MM.1S (cell line): ENCODE measurements at regions not wholly inside any gene's neighbourhood (a gene's known extent, or its start where the extent isn't known, plus 50 kb on each side); places are given as distances from the start of the nearest gene placed in this dataset.

ENCODE experiments used
- DNase-seq: peaks from one replicate; pipeline ENCODE4 v3.0.0-alpha.2; 2015
- H2AFZ ChIP-seq: fragments of 300-600 bp; sonication (generic); 2 replicates; pipeline ENCODE4 v1.6.0; 2016; ENCODE audit warnings: antibody characterized with exemption, low read length
- H3F3A ChIP-seq: fragments of 300-600 bp; sonication (generic); 2 replicates; pipeline ENCODE4 v1.6.1; 2016; ENCODE audit warnings: mild to moderate bottlenecking, antibody characterized with exemption, low read length, moderate library complexity, mixed read lengths; ENCODE audit not compliant: insufficient read depth
- H3K27ac ChIP-seq: fragments of 300-600 bp; sonication (generic); 2 replicates; pipeline ENCODE4 v1.5.1; 2016; ENCODE audit warnings: mild to moderate bottlenecking, low read length
- H3K27me3 ChIP-seq: fragments of 300-600 bp; sonication (generic); replicated peaks from 2 replicates; pipeline ENCODE4 v1.6.0; 2016; ENCODE audit warnings: low read length; ENCODE audit not compliant: insufficient read depth
- H3K36me3 ChIP-seq: fragments of 300-600 bp; sonication (generic); replicated peaks from 2 replicates; pipeline ENCODE4 v1.6.1; 2016; ENCODE audit warnings: mild to moderate bottlenecking, low read length, mixed read lengths; ENCODE audit not compliant: insufficient read depth
- H3K4me1 ChIP-seq: fragments of 300-600 bp; sonication (generic); 2 replicates; pipeline ENCODE4 v1.6.1; 2016; ENCODE audit warnings: low read length, mixed read lengths
- H3K4me2 ChIP-seq: fragments of 300-600 bp; sonication (generic); 2 replicates; pipeline ENCODE4 v1.6.0; 2016; ENCODE audit warnings: low read depth, low read length
- H3K4me3 ChIP-seq: fragments of 300-600 bp; sonication (generic); 2 replicates; pipeline ENCODE4 v1.5.1; 2016; ENCODE audit warnings: low read length, mixed read lengths
- H3K79me2 ChIP-seq: fragments of 300-600 bp; sonication (generic); 2 replicates; pipeline ENCODE4 v1.6.1; 2016; ENCODE audit warnings: mixed run types, low read length, mixed read lengths
- H3K9ac ChIP-seq: fragments of 300-600 bp; sonication (generic); 2 replicates; pipeline ENCODE4 v1.6.1; 2016; ENCODE audit warnings: low read length, mixed read lengths
- H3K9me2 ChIP-seq: fragments of 300-600 bp; sonication (generic); replicated peaks from 2 replicates; pipeline ENCODE4 v1.6.1; 2016; ENCODE audit warnings: mild to moderate bottlenecking, low read length, mixed read lengths; ENCODE audit not compliant: insufficient read depth
- H3K9me3 ChIP-seq: fragments of 300-600 bp; sonication (generic); replicated peaks from 2 replicates; pipeline ENCODE4 v1.6.1; 2016; ENCODE audit warnings: mild to moderate bottlenecking, low read length, mixed read lengths; ENCODE audit not compliant: insufficient read depth
- H4K20me1 ChIP-seq: fragments of 300-600 bp; sonication (generic); 2 replicates; pipeline ENCODE4 v1.6.1; 2016; ENCODE audit warnings: mild to moderate bottlenecking, low read length, moderate library complexity, mixed read lengths; ENCODE audit not compliant: insufficient read depth
- CTCF ChIP-seq: fragments of 300-600 bp; sonication (generic); IDR thresholded peaks from 2 replicates; pipeline ENCODE4 v1.5.1; 2016; ENCODE audit warnings: antibody characterized with exemption, low read length, mixed read lengths
- EZH2 ChIP-seq: fragments of 300-600 bp; sonication (generic); optimal IDR thresholded peaks from 2 replicates; pipeline ENCODE3; 2017; ENCODE audit warnings: low read depth, mild to moderate bottlenecking, antibody characterized with exemption, low read length, mixed read lengths
- EZH2phosphoT487 ChIP-seq: fragments of 300-600 bp; sonication (generic); IDR thresholded peaks from 2 replicates; pipeline ENCODE4 v1.6.1; 2018; ENCODE audit warnings: antibody characterized with exemption, low read length

GRCh38 chr14:85421186-85421877, 108.6 kb upstream of the FLRT2 start:
- no peak for DNase-seq
- no peaks in the 10 kb centered on the region for H3K36me3 ChIP-seq
- H3K79me2 ChIP-seq = no peaks in the 10 kb centered on the region
- no peak overlapping the region for H3K4me2 ChIP-seq
- H4K20me1 ChIP-seq = no peaks in the 10 kb centered on the region
- H3K27ac ChIP-seq = no peak overlapping the region
- TF ChIP-seq CTCF (no peak), EZH2phosphoT487 (no peak), EZH2 (no peak)
- no peaks in the 10 kb centered on the region for H3K9me2 ChIP-seq
- H2AFZ ChIP-seq = no peak overlapping the region
- H3K27me3 ChIP-seq = no peaks in the 10 kb centered on the region
- no peak overlapping the region for H3K4me3 ChIP-seq
- H3K9ac ChIP-seq = no peak overlapping the region
- H3F3A ChIP-seq = no peaks in the 10 kb centered on the region
- no peaks in the 10 kb centered on the region for H3K4me1 ChIP-seq
- no peaks in the 10 kb centered on the region for H3K9me3 ChIP-seq

DNA sequence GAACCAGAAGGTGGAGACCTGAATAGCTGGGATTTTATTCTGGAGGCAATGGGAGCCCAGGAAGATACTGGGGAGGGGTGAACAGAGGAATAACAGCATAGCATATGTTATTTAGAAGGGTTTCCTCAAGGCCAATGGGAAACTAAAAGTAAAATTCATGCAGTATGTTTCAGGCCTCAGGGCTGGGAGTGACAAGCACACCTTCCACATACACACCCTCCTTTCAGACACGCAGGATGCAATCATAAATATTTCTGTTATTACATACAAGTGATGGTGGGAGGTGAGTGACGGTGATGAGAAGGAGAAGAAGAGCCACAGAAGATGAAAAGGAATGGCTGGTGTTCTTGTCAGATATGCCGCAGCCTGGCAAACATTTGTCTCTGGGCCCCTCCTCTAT, 106.1 kb upstream of the FLRT2 start:
- Histone ChIP-seq H3K4me3 (no peak overlapping the region), H3K9me2 (no peaks in the 10 kb centered on the region), H3F3A (no peaks in the 10 kb centered on the region), H3K27ac (no peak overlapping the region), H3K79me2 (no peaks in the 10 kb centered on the region), H3K9ac (no peak overlapping the region), H3K4me2 (no peak overlapping the region), H3K36me3 (no peaks in the 10 kb centered on the region), H4K20me1 (no peaks in the 10 kb centered on the region), H3K9me3 (no peaks in the 10 kb centered on the region), H2AFZ (no peak overlapping the region), H3K4me1 (no peaks in the 10 kb centered on the region), H3K27me3 (no peaks in the 10 kb centered on the region)
- no peak for DNase-seq
- TF ChIP-seq EZH2phosphoT487 = no peak
- no peak for TF ChIP-seq EZH2
- TF ChIP-seq CTCF = no peak

DNA sequence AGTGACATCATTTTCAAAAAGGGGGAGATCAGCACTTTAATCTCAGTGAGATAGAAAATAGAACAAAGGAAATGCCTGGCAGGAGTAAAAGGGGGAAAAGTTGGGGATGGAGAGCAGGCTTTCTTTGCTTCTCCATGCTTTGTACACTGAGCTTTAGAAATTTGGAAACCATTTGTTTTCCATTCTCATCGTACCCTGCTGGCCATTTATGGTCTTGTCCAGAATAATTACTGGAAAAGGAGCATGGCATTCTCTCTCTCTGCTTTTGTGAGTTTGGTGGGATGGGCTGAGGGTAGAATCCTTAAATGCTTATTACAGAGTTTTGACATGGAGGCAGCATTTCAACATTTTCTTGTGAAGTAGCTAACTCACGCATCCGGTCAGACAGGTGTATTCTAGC, 104.4 kb upstream of the FLRT2 start:
- H3K9ac ChIP-seq = no peak overlapping the region
- H3K27me3 ChIP-seq = no peaks in the 10 kb centered on the region
- no peak overlapping the region for H3K4me3 ChIP-seq
- no peak overlapping the region for H3K4me2 ChIP-seq
- no peak for TF ChIP-seq EZH2phosphoT487
- no peak for TF ChIP-seq EZH2
- no peak for TF ChIP-seq CTCF
- H2AFZ ChIP-seq = no peak overlapping the region
- no peaks in the 10 kb centered on the region for H3F3A ChIP-seq
- H3K36me3 ChIP-seq = no peaks in the 10 kb centered on the region
- no peaks in the 10 kb centered on the region for H4K20me1 ChIP-seq
- DNase-seq = no peak
- no peaks in the 10 kb centered on the region for H3K4me1 ChIP-seq
- H3K27ac ChIP-seq = no peak overlapping the region
- H3K9me3 ChIP-seq = no peaks in the 10 kb centered on the region
- H3K9me2 ChIP-seq = no peaks in the 10 kb centered on the region
- no peaks in the 10 kb centered on the region for H3K79me2 ChIP-seq
